GM18511 (cell line): ENCODE measurements at regions not wholly inside any gene's neighbourhood (a gene's known extent, or its start where the extent isn't known, plus 50 kb on each side); places are given as distances from the start of the nearest gene placed in this dataset.
"Not testable (repeated sequence)": the region's sequence is repeated elsewhere in the genome, so short reads cannot be mapped to it uniquely, and the experiment has no call there.

Experiments
- ATAC-seq: cut with Tn5 transposase; IDR thresholded peaks from one replicate; pipeline ENCODE4 v1.9.1; 2021; ENCODE audit warnings: mild to moderate bottlenecking, moderate library complexity; ENCODE audit not compliant: unreplicated experiment

- not testable (repeated sequence) for ATAC-seq
Measured at GRCh38 chr6:164339442-164339841, 924.9 kb downstream of the QKI start.

GRCh38 chr6:164337925-164338397, 923.4 kb downstream of the QKI start:
- no peak for ATAC-seq

- no peak for ATAC-seq
Measured at GRCh38 chr6:164337024-164337924, 922.8 kb downstream of the QKI start.

- ATAC-seq: no peak
Measured at GRCh38 chr6:164336455-164336854, 921.9 kb downstream of the QKI start.

- ATAC-seq: no peak
Measured at GRCh38 chr6:164331026-164331425, 916.5 kb downstream of the QKI start.

- ATAC-seq: no peak
Measured at GRCh38 chr6:164325168-164325567, 910.6 kb downstream of the QKI start.

GRCh38 chr6:164322533-164322932, 908.0 kb downstream of the QKI start:
- no peak for ATAC-seq

- no peak for ATAC-seq
Measured at GRCh38 chr6:164321297-164321696, 906.8 kb downstream of the QKI start.

GRCh38 chr6:164315376-164315775, 900.9 kb downstream of the QKI start:
- no peak for ATAC-seq

- no peak for ATAC-seq
Measured at GRCh38 chr6:164308339-164308738, 893.8 kb downstream of the QKI start.

- ATAC-seq: no peak
Measured at GRCh38 chr6:164303102-164303964, 888.8 kb downstream of the QKI start.

- no peak for ATAC-seq
Measured at GRCh38 chr6:164296411-164296810, 881.9 kb downstream of the QKI start.

GRCh38 chr6:164294047-164294784, 879.7 kb downstream of the QKI start:
- ATAC-seq: no peak

- ATAC-seq: no peak
Measured at GRCh38 chr6:164291224-164291623, 876.7 kb downstream of the QKI start.

GRCh38 chr6:164290101-164290500, 875.6 kb downstream of the QKI start:
- ATAC-seq: no peak

GRCh38 chr6:164286011-164286410, 871.5 kb downstream of the QKI start:
- no peak for ATAC-seq

- no peak for ATAC-seq
Measured at GRCh38 chr6:164283574-164283973, 869.1 kb downstream of the QKI start.

GRCh38 chr6:164276211-164276610, 861.7 kb downstream of the QKI start:
- no peak for ATAC-seq

GRCh38 chr6:164275773-164276172, 861.3 kb downstream of the QKI start:
- no peak for ATAC-seq

GRCh38 chr6:164274493-164274892, 860.0 kb downstream of the QKI start:
- ATAC-seq: no peak

GRCh38 chr6:164273491-164273890, 859.0 kb downstream of the QKI start:
- ATAC-seq: no peak
